ENCODE measurements at regions not wholly inside any gene's neighbourhood (a gene's known extent, or its start where the extent isn't known, plus 50 kb on each side); places are given as distances from the start of the nearest gene placed in this dataset.

- no peak for TF ChIP-seq CTCF (IDR thresholded peaks at IDR 0.05)
- no peak for TF ChIP-seq POLR2A (IDR thresholded peaks at IDR 0.05)
These were observed 407.8 kb upstream of the CDH2 start for GRCh38 chr18:28584731-28585130.
